Hepatocyte (in vitro differentiated cells): ENCODE measurements at regions not wholly inside any gene's neighbourhood (a gene's known extent, or its start where the extent isn't known, plus 50 kb on each side); places are given as distances from the start of the nearest gene placed in this dataset.

ENCODE experiments used
- CTCF ChIP-seq: fragments of 200-600 bp; sonication (generic); IDR thresholded peaks from 2 replicates; pipeline ENCODE4 v1.5.1; 2016; ENCODE audit warnings: antibody characterized with exemption, mild to moderate bottlenecking; ENCODE audit not compliant: poor library complexity
- EZH2 ChIP-seq: fragments of 200-600 bp; sonication (generic); IDR thresholded peaks from 2 replicates; pipeline ENCODE4 v1.6.1; 2016; ENCODE audit warnings: antibody characterized with exemption, mild to moderate bottlenecking, borderline replicate concordance

- TF ChIP-seq CTCF (no peak), EZH2 (no peak)
These were observed 1277.4 kb upstream of the TMEM132C start for GRCh38 chr12:126989532-126989931.
